H1 (cell line): ENCODE measurements at regions not wholly inside any gene's neighbourhood (a gene's known extent, or its start where the extent isn't known, plus 50 kb on each side); places are given as distances from the start of the nearest gene placed in this dataset.
"Not testable (repeated sequence)": the region's sequence is repeated elsewhere in the genome, so short reads cannot be mapped to it uniquely, and the experiment has no call there.

ENCODE experiments used
- CTCF ChIA-PET: fragments of 300-600 bp; sonication (Branson Sonifier 250); formaldehyde crosslinking; loops from one replicate; lab custom pipeline; 2021; ENCODE audit not compliant: partially characterized antibody; lab: Charles Lee
- POLR2A ChIA-PET: fragments of 300-600 bp; sonication (Branson Sonifier 250); formaldehyde crosslinking; loops from one replicate; lab custom pipeline; 2021; ENCODE audit warnings: inconsistent platforms; ENCODE audit not compliant: partially characterized antibody; lab: Charles Lee
- DNase-seq, 2 experiments: peaks; one replicate each; pipeline versions ENCODE4 v3.0.0 to v3.0.0-alpha.2; 2010 to 2022; ENCODE audit warnings: low spot score in 2 of 2, low read depth in 1 of 2, mixed read lengths in 1 of 2
- FAIRE-seq: peaks from 2 replicates; lab custom pipeline; 2011; peaks lifted over from hg19 to GRCh38; lab: Jason Lieb, UNC
- H2AFZ ChIP-seq: 2 replicates; pipeline ENCODE4 v1.8.1; 2012; ENCODE audit warnings: low read length, inconsistent platforms
- H2AK5ac ChIP-seq: 2 replicates; pipeline ENCODE4 v1.6.1; 2013; ENCODE audit warnings: low read depth, low read length
- H2BK120ac ChIP-seq: replicated peaks from 2 replicates; pipeline ENCODE3; 2013; ENCODE audit warnings: low read depth, low read length, inconsistent platforms
- H2BK12ac ChIP-seq: 2 replicates; pipeline ENCODE4 v1.6.1; 2013; ENCODE audit warnings: low read depth, low read length
- H2BK15ac ChIP-seq: 2 replicates; pipeline ENCODE4 v1.6.1; 2013; ENCODE audit warnings: low read length
- H2BK20ac ChIP-seq: 2 replicates; pipeline ENCODE4 v1.6.1; 2013; ENCODE audit warnings: low read length
- H2BK5ac ChIP-seq: 2 replicates; pipeline ENCODE4 v1.6.1; 2013; ENCODE audit warnings: low read depth, low read length
- H3K14ac ChIP-seq: 2 replicates; pipeline ENCODE4 v1.6.1; 2013; ENCODE audit warnings: inconsistent platforms; ENCODE audit not compliant: insufficient read length
- H3K18ac ChIP-seq: 2 replicates; pipeline ENCODE4 v1.6.1; 2013; ENCODE audit warnings: low read length; ENCODE audit errors: extremely low read depth
- H3K23ac ChIP-seq: 2 replicates; pipeline ENCODE4 v1.6.1; 2013; ENCODE audit warnings: inconsistent platforms; ENCODE audit not compliant: insufficient read length
- H3K23me2 ChIP-seq: 2 replicates; pipeline ENCODE4 v1.6.1; 2013; ENCODE audit warnings: low read depth, low read length
- H3K27ac ChIP-seq: 2 replicates; pipeline ENCODE4 v1.6.1; 2011; ENCODE audit warnings: low read depth, low read length, inconsistent platforms
- H3K27me3 ChIP-seq, 4 experiments: replicated peaks in 1 of 4; 1 replicate in 1 of 4; 2 replicates in 3 of 4; pipeline versions ENCODE4 v1.6.1 to v1.8.1; 2011 to 2013; ENCODE audit warnings: low read length in 3 of 4, mild to moderate bottlenecking in 3 of 4, inconsistent platforms in 2 of 4, mixed read lengths in 2 of 4, moderate library complexity in 1 of 4; ENCODE audit not compliant: control insufficient read depth in 3 of 4, insufficient read depth in 3 of 4; ENCODE audit errors: extremely low read depth in 1 of 4
- H3K36me3 ChIP-seq, 4 experiments: 2 replicates each; pipeline versions ENCODE4 v1.6.1 to v1.8.1; 2011 to 2013; ENCODE audit warnings: mild to moderate bottlenecking in 4 of 4, low read length in 3 of 4, moderate library complexity in 2 of 4, control low read depth in 1 of 4, inconsistent platforms in 1 of 4; ENCODE audit not compliant: insufficient read depth in 4 of 4, control insufficient read depth in 2 of 4
- H3K4ac ChIP-seq: replicated peaks from 2 replicates; pipeline ENCODE3; 2013; ENCODE audit warnings: low read length, low read depth, mixed read lengths, inconsistent platforms; ENCODE audit not compliant: insufficient read length
- H3K4me1 ChIP-seq, 4 experiments: replicated peaks in 1 of 4; 1 replicate in 1 of 4; 2 replicates in 3 of 4; pipeline versions ENCODE4 v1.6.1 to v1.8.1; 2011 to 2013; ENCODE audit warnings: low read length in 3 of 4, inconsistent platforms in 2 of 4, mixed read lengths in 1 of 4; ENCODE audit not compliant: insufficient read depth in 4 of 4, control insufficient read depth in 3 of 4
- H3K4me2 ChIP-seq, 2 experiments: 2 replicates each; pipeline versions ENCODE4 v1.6.1 to v1.8.1; 2011 to 2013; ENCODE audit warnings: low read depth in 2 of 2, low read length in 2 of 2, control low read depth in 1 of 2, inconsistent platforms in 1 of 2, mild to moderate bottlenecking in 1 of 2; ENCODE audit not compliant: insufficient read depth in 1 of 2
- H3K4me3 ChIP-seq, 4 experiments: fragments of 200-600, 300-600 bp in 1 of 4; sonication (generic), shearing (Covaris generic), sonication (Bioruptor Twin) in 1 of 4; 2 replicates each; pipeline versions ENCODE4 v1.5.1 to v1.8.1; 2011 to 2016; ENCODE audit warnings: low read length in 4 of 4, low read depth in 3 of 4, control low read depth in 2 of 4, inconsistent platforms in 2 of 4, mild to moderate bottlenecking in 2 of 4, mixed read lengths in 1 of 4, moderate library complexity in 1 of 4; ENCODE audit not compliant: insufficient read depth in 2 of 4; ENCODE audit errors: extremely low read depth in 1 of 4
- H3K56ac ChIP-seq: replicated peaks from 2 replicates; pipeline ENCODE3; 2013; ENCODE audit warnings: low read depth, mild to moderate bottlenecking, mixed read lengths, low read length, inconsistent platforms; ENCODE audit not compliant: insufficient read length
- H3K79me1 ChIP-seq: 2 replicates; pipeline ENCODE4 v1.6.1; 2013; ENCODE audit warnings: low read depth, low read length, control low read depth
- H3K79me2 ChIP-seq, 2 experiments: 2 replicates each; pipeline versions ENCODE4 v1.6.1 to v1.8.1; 2012 to 2013; ENCODE audit warnings: low read length in 2 of 2, mild to moderate bottlenecking in 2 of 2, inconsistent platforms in 1 of 2; ENCODE audit not compliant: insufficient read depth in 2 of 2, control insufficient read depth in 1 of 2
- H3K9ac ChIP-seq, 4 experiments: replicated peaks in 1 of 4; 1 replicate in 1 of 4; 2 replicates in 3 of 4; pipeline versions ENCODE4 v1.6.1 to v1.8.1; 2011 to 2013; ENCODE audit warnings: low read depth in 3 of 4, low read length in 3 of 4, control low read depth in 2 of 4, mild to moderate bottlenecking in 2 of 4, moderate library complexity in 2 of 4, inconsistent platforms in 1 of 4; ENCODE audit errors: extremely low read depth in 1 of 4
- H3K9me3 ChIP-seq, 2 experiments: 2 replicates each; pipeline versions ENCODE4 v1.6.1 to v1.8.1; 2012 to 2013; ENCODE audit warnings: mild to moderate bottlenecking in 2 of 2, moderate library complexity in 2 of 2, control low read depth in 1 of 2, inconsistent platforms in 1 of 2, low read depth in 1 of 2, low read length in 1 of 2, mixed read lengths in 1 of 2; ENCODE audit not compliant: insufficient read depth in 2 of 2
- H4K20me1 ChIP-seq, 2 experiments: replicated peaks in 1 of 2; 2 replicates each; pipeline versions ENCODE3 to v1.8.1; 2011 to 2013; ENCODE audit warnings: inconsistent platforms in 2 of 2, low read length in 2 of 2, mild to moderate bottlenecking in 1 of 2; ENCODE audit not compliant: insufficient read depth in 2 of 2, control insufficient read depth in 1 of 2
- H4K5ac ChIP-seq: 2 replicates; pipeline ENCODE4 v1.6.1; 2013; ENCODE audit warnings: low read length, low read depth, mixed read lengths, inconsistent platforms; ENCODE audit not compliant: insufficient read length
- H4K8ac ChIP-seq: 2 replicates; pipeline ENCODE4 v1.8.0; 2013; ENCODE audit warnings: mild to moderate bottlenecking, moderate library complexity, low read length, inconsistent platforms; ENCODE audit not compliant: insufficient read depth; ENCODE audit errors: extremely low read depth
- H4K91ac ChIP-seq: replicated peaks from 2 replicates; pipeline ENCODE3; 2013; ENCODE audit warnings: low read length, mixed read lengths, inconsistent platforms; ENCODE audit not compliant: insufficient read length
- WGBS, 2 experiments: shearing (Covaris generic) in 1 of 2; methylation state at CpG; one replicate each; pipeline versions ENCODE4 v1.1.6 to v1.1.7; 2013 to 2015; ENCODE audit warnings: low lambda C conversion rate in 2 of 2, mixed read lengths in 2 of 2, inconsistent platforms in 1 of 2, low coverage in 1 of 2, missing lambda C conversion rate in 1 of 2; ENCODE audit not compliant: insufficient replicate concordance in 2 of 2, insufficient coverage in 1 of 2, insufficient read length in 1 of 2; ENCODE audit errors: extremely low coverage in 1 of 2, missing lambda C conversion rate in 1 of 2; 5-methylcytosine and 5-hydroxymethylcytosine counted together

GRCh38 chr7:76898807-76899206 lies 133.4 kb downstream of the SPDYE17 start:
- H4K8ac ChIP-seq, H3K23ac ChIP-seq, H2AFZ ChIP-seq, H3K14ac ChIP-seq, DNase-seq, H3K79me1 ChIP-seq, H2AK5ac ChIP-seq, H2BK20ac ChIP-seq, H2BK5ac ChIP-seq, H2BK120ac ChIP-seq, H3K4me2 ChIP-seq, H3K36me3 ChIP-seq, H2BK12ac ChIP-seq, H3K27me3 ChIP-seq, CTCF ChIA-PET, H3K27ac ChIP-seq, H3K18ac ChIP-seq, POLR2A ChIA-PET, H3K56ac ChIP-seq, FAIRE-seq, H2BK15ac ChIP-seq, H4K91ac ChIP-seq, H4K20me1 ChIP-seq, H3K4me3 ChIP-seq, H3K4ac ChIP-seq, H4K5ac ChIP-seq, H3K9me3 ChIP-seq, H3K9ac ChIP-seq, H3K79me2 ChIP-seq, H3K4me1 ChIP-seq, H3K23me2 ChIP-seq: not testable (repeated sequence)
- 90% methylated on average over 2 of the region's 5 CpGs; no CpG with 5 or more reads in 1 of the 2 experiments for WGBS, 2 experiments

- H2BK20ac ChIP-seq, H3K27me3 ChIP-seq, H3K4ac ChIP-seq, H2BK15ac ChIP-seq, H3K27ac ChIP-seq, H4K8ac ChIP-seq, H3K9me3 ChIP-seq, POLR2A ChIA-PET, H3K23me2 ChIP-seq, H3K36me3 ChIP-seq, H3K79me2 ChIP-seq, H3K4me3 ChIP-seq, H2BK120ac ChIP-seq, H3K4me2 ChIP-seq, H2AK5ac ChIP-seq, H2BK12ac ChIP-seq, DNase-seq, H3K18ac ChIP-seq, H3K56ac ChIP-seq, H4K20me1 ChIP-seq, H3K9ac ChIP-seq, H2BK5ac ChIP-seq, H4K91ac ChIP-seq, H3K23ac ChIP-seq, CTCF ChIA-PET, H4K5ac ChIP-seq, H3K14ac ChIP-seq, H2AFZ ChIP-seq, H3K4me1 ChIP-seq, H3K79me1 ChIP-seq: not testable (repeated sequence)
- peak; percentile 74 for FAIRE-seq
- 93% methylated on average over 2 of the region's 2 CpGs; no CpG with 5 or more reads in 1 of the 2 experiments for WGBS, 2 experiments
Observed at GRCh38 chr7:76897007-76897406, 135.2 kb downstream of the SPDYE17 start.
